H1 (cell line): ENCODE measurements at regions not wholly inside any gene's neighbourhood (a gene's known extent, or its start where the extent isn't known, plus 50 kb on each side); places are given as distances from the start of the nearest gene placed in this dataset.

Experiments used
- CTCF ChIA-PET: fragments of 300-600 bp; sonication (Branson Sonifier 250); formaldehyde crosslinking; loops from one replicate; lab custom pipeline; 2021; ENCODE audit not compliant: partially characterized antibody; lab: Charles Lee
- POLR2A ChIA-PET: fragments of 300-600 bp; sonication (Branson Sonifier 250); formaldehyde crosslinking; loops from one replicate; lab custom pipeline; 2021; ENCODE audit warnings: inconsistent platforms; ENCODE audit not compliant: partially characterized antibody; lab: Charles Lee
- DNase-seq, 2 experiments: peaks; one replicate each; pipeline versions ENCODE4 v3.0.0 to v3.0.0-alpha.2; 2010 to 2022; ENCODE audit warnings: low spot score in 2 of 2, low read depth in 1 of 2, mixed read lengths in 1 of 2
- FAIRE-seq: peaks from 2 replicates; lab custom pipeline; 2011; peaks lifted over from hg19 to GRCh38; lab: Jason Lieb, UNC
- H2AFZ ChIP-seq: 2 replicates; pipeline ENCODE4 v1.8.1; 2012; ENCODE audit warnings: low read length, inconsistent platforms
- H2AK5ac ChIP-seq: 2 replicates; pipeline ENCODE4 v1.6.1; 2013; ENCODE audit warnings: low read depth, low read length
- H2BK120ac ChIP-seq: replicated peaks from 2 replicates; pipeline ENCODE3; 2013; ENCODE audit warnings: low read depth, low read length, inconsistent platforms
- H2BK12ac ChIP-seq: 2 replicates; pipeline ENCODE4 v1.6.1; 2013; ENCODE audit warnings: low read depth, low read length
- H2BK15ac ChIP-seq: 2 replicates; pipeline ENCODE4 v1.6.1; 2013; ENCODE audit warnings: low read length
- H2BK20ac ChIP-seq: 2 replicates; pipeline ENCODE4 v1.6.1; 2013; ENCODE audit warnings: low read length
- H2BK5ac ChIP-seq: 2 replicates; pipeline ENCODE4 v1.6.1; 2013; ENCODE audit warnings: low read depth, low read length
- H3K14ac ChIP-seq: 2 replicates; pipeline ENCODE4 v1.6.1; 2013; ENCODE audit warnings: inconsistent platforms; ENCODE audit not compliant: insufficient read length
- H3K18ac ChIP-seq: 2 replicates; pipeline ENCODE4 v1.6.1; 2013; ENCODE audit warnings: low read length; ENCODE audit errors: extremely low read depth
- H3K23ac ChIP-seq: 2 replicates; pipeline ENCODE4 v1.6.1; 2013; ENCODE audit warnings: inconsistent platforms; ENCODE audit not compliant: insufficient read length
- H3K23me2 ChIP-seq: 2 replicates; pipeline ENCODE4 v1.6.1; 2013; ENCODE audit warnings: low read depth, low read length
- H3K27ac ChIP-seq: 2 replicates; pipeline ENCODE4 v1.6.1; 2011; ENCODE audit warnings: low read depth, low read length, inconsistent platforms
- H3K27me3 ChIP-seq, 4 experiments: replicated peaks in 1 of 4; 1 replicate in 1 of 4; 2 replicates in 3 of 4; pipeline versions ENCODE4 v1.6.1 to v1.8.1; 2011 to 2013; ENCODE audit warnings: low read length in 3 of 4, mild to moderate bottlenecking in 3 of 4, inconsistent platforms in 2 of 4, mixed read lengths in 2 of 4, moderate library complexity in 1 of 4; ENCODE audit not compliant: control insufficient read depth in 3 of 4, insufficient read depth in 3 of 4; ENCODE audit errors: extremely low read depth in 1 of 4
- H3K36me3 ChIP-seq, 4 experiments: 2 replicates each; pipeline versions ENCODE4 v1.6.1 to v1.8.1; 2011 to 2013; ENCODE audit warnings: mild to moderate bottlenecking in 4 of 4, low read length in 3 of 4, moderate library complexity in 2 of 4, control low read depth in 1 of 4, inconsistent platforms in 1 of 4; ENCODE audit not compliant: insufficient read depth in 4 of 4, control insufficient read depth in 2 of 4
- H3K4ac ChIP-seq: replicated peaks from 2 replicates; pipeline ENCODE3; 2013; ENCODE audit warnings: low read length, low read depth, mixed read lengths, inconsistent platforms; ENCODE audit not compliant: insufficient read length
- H3K4me1 ChIP-seq, 4 experiments: replicated peaks in 1 of 4; 1 replicate in 1 of 4; 2 replicates in 3 of 4; pipeline versions ENCODE4 v1.6.1 to v1.8.1; 2011 to 2013; ENCODE audit warnings: low read length in 3 of 4, inconsistent platforms in 2 of 4, mixed read lengths in 1 of 4; ENCODE audit not compliant: insufficient read depth in 4 of 4, control insufficient read depth in 3 of 4
- H3K4me2 ChIP-seq, 2 experiments: 2 replicates each; pipeline versions ENCODE4 v1.6.1 to v1.8.1; 2011 to 2013; ENCODE audit warnings: low read depth in 2 of 2, low read length in 2 of 2, control low read depth in 1 of 2, inconsistent platforms in 1 of 2, mild to moderate bottlenecking in 1 of 2; ENCODE audit not compliant: insufficient read depth in 1 of 2
- H3K4me3 ChIP-seq, 4 experiments: fragments of 200-600, 300-600 bp in 1 of 4; sonication (generic), shearing (Covaris generic), sonication (Bioruptor Twin) in 1 of 4; 2 replicates each; pipeline versions ENCODE4 v1.5.1 to v1.8.1; 2011 to 2016; ENCODE audit warnings: low read length in 4 of 4, low read depth in 3 of 4, control low read depth in 2 of 4, inconsistent platforms in 2 of 4, mild to moderate bottlenecking in 2 of 4, mixed read lengths in 1 of 4, moderate library complexity in 1 of 4; ENCODE audit not compliant: insufficient read depth in 2 of 4; ENCODE audit errors: extremely low read depth in 1 of 4
- H3K56ac ChIP-seq: replicated peaks from 2 replicates; pipeline ENCODE3; 2013; ENCODE audit warnings: low read depth, mild to moderate bottlenecking, mixed read lengths, low read length, inconsistent platforms; ENCODE audit not compliant: insufficient read length
- H3K79me1 ChIP-seq: 2 replicates; pipeline ENCODE4 v1.6.1; 2013; ENCODE audit warnings: low read depth, low read length, control low read depth
- H3K79me2 ChIP-seq, 2 experiments: 2 replicates each; pipeline versions ENCODE4 v1.6.1 to v1.8.1; 2012 to 2013; ENCODE audit warnings: low read length in 2 of 2, mild to moderate bottlenecking in 2 of 2, inconsistent platforms in 1 of 2; ENCODE audit not compliant: insufficient read depth in 2 of 2, control insufficient read depth in 1 of 2
- H3K9ac ChIP-seq, 4 experiments: replicated peaks in 1 of 4; 1 replicate in 1 of 4; 2 replicates in 3 of 4; pipeline versions ENCODE4 v1.6.1 to v1.8.1; 2011 to 2013; ENCODE audit warnings: low read depth in 3 of 4, low read length in 3 of 4, control low read depth in 2 of 4, mild to moderate bottlenecking in 2 of 4, moderate library complexity in 2 of 4, inconsistent platforms in 1 of 4; ENCODE audit errors: extremely low read depth in 1 of 4
- H3K9me3 ChIP-seq, 2 experiments: 2 replicates each; pipeline versions ENCODE4 v1.6.1 to v1.8.1; 2012 to 2013; ENCODE audit warnings: mild to moderate bottlenecking in 2 of 2, moderate library complexity in 2 of 2, control low read depth in 1 of 2, inconsistent platforms in 1 of 2, low read depth in 1 of 2, low read length in 1 of 2, mixed read lengths in 1 of 2; ENCODE audit not compliant: insufficient read depth in 2 of 2
- H4K20me1 ChIP-seq, 2 experiments: replicated peaks in 1 of 2; 2 replicates each; pipeline versions ENCODE3 to v1.8.1; 2011 to 2013; ENCODE audit warnings: inconsistent platforms in 2 of 2, low read length in 2 of 2, mild to moderate bottlenecking in 1 of 2; ENCODE audit not compliant: insufficient read depth in 2 of 2, control insufficient read depth in 1 of 2
- H4K5ac ChIP-seq: 2 replicates; pipeline ENCODE4 v1.6.1; 2013; ENCODE audit warnings: low read length, low read depth, mixed read lengths, inconsistent platforms; ENCODE audit not compliant: insufficient read length
- H4K8ac ChIP-seq: 2 replicates; pipeline ENCODE4 v1.8.0; 2013; ENCODE audit warnings: mild to moderate bottlenecking, moderate library complexity, low read length, inconsistent platforms; ENCODE audit not compliant: insufficient read depth; ENCODE audit errors: extremely low read depth
- H4K91ac ChIP-seq: replicated peaks from 2 replicates; pipeline ENCODE3; 2013; ENCODE audit warnings: low read length, mixed read lengths, inconsistent platforms; ENCODE audit not compliant: insufficient read length

- Histone ChIP-seq H3K23ac (no peak overlapping the region), H3K27ac (no peak overlapping the region), H3K36me3 (no peaks in the 10 kb centered on the region), H4K5ac (no peak overlapping the region), H4K20me1 (no peaks in the 10 kb centered on the region), H3K9ac (no peak overlapping the region), H3K79me1 (no peaks in the 10 kb centered on the region), H3K27me3 (no peaks in the 10 kb centered on the region), H2BK15ac (no peak overlapping the region), H2BK120ac (no peak overlapping the region), H3K79me2 (no peaks in the 10 kb centered on the region), H2AK5ac (no peak overlapping the region), H3K4me1 (peaks cover 0 to 2% (median 0%) of the 10 kb centered on the region in 4 experiments; a peak in 1 of 7 replicates), H3K14ac (no peak overlapping the region), H3K23me2 (no peaks in the 10 kb centered on the region; the same call in 1 of the 2 replicates), H3K4me2 (no peak overlapping the region), H2BK12ac (no peak overlapping the region), H3K18ac (no peak overlapping the region), H3K9me3 (no peaks in the 10 kb centered on the region), H2BK5ac (no peak overlapping the region), H2AFZ (no peak overlapping the region), H3K56ac (no peak overlapping the region), H3K4ac (no peak overlapping the region), H4K91ac (no peak overlapping the region), H4K8ac (no peak overlapping the region), H3K4me3 (no peak overlapping the region), H2BK20ac (no peak overlapping the region)
- FAIRE-seq (no peak), DNase-seq (no peak)
- ChIA-PET POLR2A (no interaction called here), CTCF (interaction anchor here (3.2 kb wide), 1 partner anchor 441 kb away, joined by 13 read pairs; no protein-coding TSS in a partner anchor)
Observed at GRCh38 chr21:35398346-35398982, 349.4 kb upstream of the RUNX1 start.
